ENCODE measurements at regions not wholly inside any gene's neighbourhood (a gene's known extent, or its start where the extent isn't known, plus 50 kb on each side); places are given as distances from the start of the nearest gene placed in this dataset.

DNA sequence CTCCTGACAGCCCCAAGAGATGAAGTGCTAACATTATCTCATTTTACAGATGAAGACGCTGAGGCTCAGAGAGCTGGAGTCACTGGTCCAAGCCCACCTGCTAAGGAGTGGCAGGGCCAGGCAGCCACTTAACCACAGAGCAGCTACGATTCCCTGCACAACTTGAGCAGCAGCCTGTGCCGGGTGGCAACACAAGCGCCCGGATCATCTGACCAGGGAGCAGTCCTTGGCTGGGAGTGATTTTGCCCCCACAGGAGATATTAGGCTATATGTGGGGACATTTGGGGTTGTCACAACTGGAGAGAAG, 93.2 kb upstream of the PTPN1 start:
- Histone ChIP-seq H3K4me1 (ENCODE audit: control insufficient read depth in 5 of 5, insufficient read depth in 5 of 5, low read length in 5 of 5) (peaks cover 7 to 19% (median 17%) of the 10 kb centered on the region in 5 donors), H3K36me3 (ENCODE audit: control insufficient read depth in 5 of 5, insufficient read depth in 5 of 5, low read length in 5 of 5) (no peaks in the 10 kb centered on the region), H3K9me3 (ENCODE audit: control insufficient read depth in 5 of 5, low read length in 5 of 5) (peaks cover 0 to 13% (median 9%) of the 10 kb centered on the region in 5 donors), H3K27ac (ENCODE audit: low read depth, low read length) (no peak overlapping the region), H3K4me3 (ENCODE audit: low read depth in 1 of 5, low read length in 5 of 5) (no peak overlapping the region), H3K27me3 (ENCODE audit: control insufficient read depth in 5 of 5, insufficient read depth in 4 of 5, low read length in 5 of 5) (no peaks in the 10 kb centered on the region), H3K9ac (ENCODE audit: low read length in 5 of 5) (no peak overlapping the region)

DNA sequence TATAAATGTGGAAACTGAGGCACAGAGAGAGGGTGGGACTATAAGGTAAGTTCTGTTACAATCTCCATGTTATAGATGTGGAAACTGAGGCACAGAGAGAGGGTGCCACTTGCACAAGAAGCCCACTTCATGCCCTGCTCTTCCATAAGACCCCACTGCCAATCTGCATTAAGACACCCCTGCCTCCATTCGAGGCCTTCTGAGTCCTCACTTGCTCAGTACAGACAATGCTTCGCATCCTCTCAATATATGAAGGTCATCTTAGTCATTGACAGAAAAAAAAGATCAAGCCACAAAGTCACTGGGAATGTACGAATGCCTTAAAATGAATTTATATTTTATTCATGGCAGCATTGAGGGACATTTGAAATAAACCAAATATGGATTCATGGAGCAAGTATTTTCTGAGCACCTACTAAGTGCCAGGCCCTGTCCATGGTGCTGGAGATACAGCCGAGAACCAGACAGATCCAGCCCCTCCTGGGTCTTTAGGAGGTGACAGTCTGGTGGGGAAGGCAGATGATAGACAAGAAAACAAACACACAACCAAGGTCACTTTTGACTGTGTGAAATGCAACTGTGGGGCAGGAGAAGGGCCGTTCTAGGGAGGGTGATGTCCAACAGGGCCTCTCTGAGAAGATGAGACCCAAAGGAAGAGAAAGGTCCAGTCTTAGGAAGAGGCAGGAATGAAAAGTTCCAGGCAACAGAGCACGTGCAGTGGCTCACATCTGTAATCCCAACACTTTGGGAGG, 92.5 kb upstream of the PTPN1 start:
- H3K36me3 ChIP-seq (ENCODE audit: control insufficient read depth in 5 of 5, insufficient read depth in 5 of 5, low read length in 5 of 5): no peaks in the 10 kb centered on the region
- H3K4me1 ChIP-seq (ENCODE audit: control insufficient read depth in 5 of 5, insufficient read depth in 5 of 5, low read length in 5 of 5): peaks cover 7 to 19% (median 17%) of the 10 kb centered on the region in 5 donors
- no peaks in the 10 kb centered on the region for H3K27me3 ChIP-seq (ENCODE audit: control insufficient read depth in 5 of 5, insufficient read depth in 4 of 5, low read length in 5 of 5)
- H3K27ac ChIP-seq (ENCODE audit: low read depth, low read length): no peak overlapping the region
- no peak overlapping the region for H3K4me3 ChIP-seq (ENCODE audit: low read depth in 1 of 5, low read length in 5 of 5)
- peaks cover 0 to 13% (median 10%) of the 10 kb centered on the region in 5 donors for H3K9me3 ChIP-seq (ENCODE audit: control insufficient read depth in 5 of 5, low read length in 5 of 5)
- H3K9ac ChIP-seq (ENCODE audit: low read length in 5 of 5): no peak overlapping the region

DNA sequence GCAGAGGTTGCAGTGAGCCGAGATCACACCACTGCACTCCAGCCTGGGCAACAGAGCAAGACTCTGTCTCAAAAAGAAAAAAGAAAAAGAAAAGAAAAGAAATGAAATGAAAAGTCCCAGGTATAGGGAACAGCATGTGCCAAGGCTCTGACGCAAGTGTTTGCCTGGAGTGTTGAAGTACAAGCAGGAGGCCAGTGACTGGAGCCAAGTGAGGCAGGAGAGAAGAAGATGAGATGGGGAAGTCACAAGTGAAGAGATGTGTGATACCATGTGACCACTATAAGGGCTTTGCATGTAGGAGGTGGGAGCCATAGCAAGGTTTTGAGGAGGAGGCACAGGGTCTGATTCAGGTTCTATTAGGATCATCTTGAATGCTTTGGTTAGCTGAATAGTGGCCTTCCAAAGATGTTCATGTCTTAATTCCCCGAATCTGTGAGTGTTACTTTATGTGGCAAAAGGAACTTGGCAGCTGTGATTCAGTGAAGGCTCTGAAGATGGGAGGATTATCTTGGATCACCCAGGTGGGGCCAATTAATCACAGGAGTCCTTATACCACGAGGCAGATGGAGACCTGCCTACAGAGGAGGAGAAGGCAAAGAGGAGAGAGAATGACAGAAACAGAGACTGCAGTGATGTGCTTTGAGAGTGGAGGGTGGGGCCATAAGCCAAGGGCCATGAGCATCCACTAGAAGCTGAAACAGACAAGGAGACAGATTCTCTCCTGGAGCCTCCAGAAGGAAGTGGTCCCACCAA, 91.1 kb upstream of the PTPN1 start:
- H3K27me3 ChIP-seq (ENCODE audit: control insufficient read depth in 5 of 5, insufficient read depth in 4 of 5, low read length in 5 of 5): no peaks in the 10 kb centered on the region
- H3K27ac ChIP-seq (ENCODE audit: low read depth, low read length): no peak overlapping the region
- no peaks in the 10 kb centered on the region for H3K36me3 ChIP-seq (ENCODE audit: control insufficient read depth in 5 of 5, insufficient read depth in 5 of 5, low read length in 5 of 5)
- peaks cover 0 to 7% (median 5%) of the 10 kb centered on the region in 5 donors for H3K9me3 ChIP-seq (ENCODE audit: control insufficient read depth in 5 of 5, low read length in 5 of 5)
- no peak overlapping the region for H3K4me3 ChIP-seq (ENCODE audit: low read depth in 1 of 5, low read length in 5 of 5)
- peaks cover 9 to 27% (median 24%) of the 10 kb centered on the region in 5 donors for H3K4me1 ChIP-seq (ENCODE audit: control insufficient read depth in 5 of 5, insufficient read depth in 5 of 5, low read length in 5 of 5)
- no peak overlapping the region for H3K9ac ChIP-seq (ENCODE audit: low read length in 5 of 5)

- Histone ChIP-seq H3K9me3 (ENCODE audit: control insufficient read depth in 5 of 5, low read length in 5 of 5) (peaks cover 0 to 6% (median 5%) of the 10 kb centered on the region in 5 donors), H3K4me1 (ENCODE audit: control insufficient read depth in 5 of 5, insufficient read depth in 5 of 5, low read length in 5 of 5) (peaks cover 7 to 21% (median 18%) of the 10 kb centered on the region in 5 donors), H3K36me3 (ENCODE audit: control insufficient read depth in 5 of 5, insufficient read depth in 5 of 5, low read length in 5 of 5) (no peaks in the 10 kb centered on the region), H3K27me3 (ENCODE audit: control insufficient read depth in 5 of 5, insufficient read depth in 4 of 5, low read length in 5 of 5) (no peaks in the 10 kb centered on the region), H3K27ac (ENCODE audit: low read depth, low read length) (no peak overlapping the region), H3K9ac (ENCODE audit: low read length in 5 of 5) (no peak overlapping the region), H3K4me3 (ENCODE audit: low read depth in 1 of 5, low read length in 5 of 5) (no peak overlapping the region)
These were observed 89.8 kb upstream of the PTPN1 start for GRCh38 chr20:50420380-50420779.

DNA sequence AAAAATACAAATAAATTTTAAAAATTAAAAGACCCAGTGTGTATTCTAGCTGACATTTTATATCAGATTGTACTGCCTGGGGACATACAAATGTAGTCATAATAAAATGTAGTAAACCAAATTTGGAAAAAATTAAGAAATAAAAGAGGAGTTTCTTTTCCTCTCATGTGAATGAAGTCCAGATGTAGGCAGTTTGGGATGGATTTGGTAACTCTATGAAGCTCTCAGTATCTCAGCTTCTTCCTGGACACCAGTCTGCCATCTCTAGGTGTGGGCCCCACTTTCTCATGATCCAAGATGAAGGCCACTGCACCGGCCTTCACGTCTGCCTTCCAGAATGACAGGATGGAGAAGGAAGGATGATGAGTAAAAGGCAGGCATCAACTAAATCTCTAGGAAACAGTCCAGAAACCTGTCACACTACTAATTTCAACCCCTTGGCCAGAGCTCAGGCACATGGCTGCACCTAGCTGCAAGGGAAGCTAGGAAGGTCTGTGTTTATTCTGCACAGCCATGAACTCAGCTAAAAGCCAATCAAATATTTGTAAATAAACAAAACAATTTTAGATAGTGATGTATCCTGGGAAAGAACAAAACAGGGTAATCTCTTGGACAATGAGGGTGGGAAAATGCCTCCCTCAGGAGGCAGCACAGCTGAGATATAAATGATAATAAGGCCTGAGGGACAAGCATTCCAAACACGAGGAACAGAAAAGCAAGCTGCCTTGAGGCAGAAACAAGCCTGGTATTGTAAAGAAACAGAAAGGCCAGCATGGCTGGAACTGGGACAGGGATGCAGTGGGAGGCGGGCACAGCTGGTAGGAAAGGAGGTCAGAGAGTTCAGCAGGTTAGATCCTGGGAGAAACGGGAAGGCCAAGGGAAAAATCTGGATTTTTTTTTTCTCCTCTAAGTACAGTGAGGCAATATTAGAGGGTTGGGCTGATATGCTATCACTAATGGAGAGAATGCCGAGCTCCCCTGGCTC, 88.5 kb upstream of the PTPN1 start:
- Histone ChIP-seq H3K9ac (ENCODE audit: low read length in 5 of 5) (no peak overlapping the region), H3K4me1 (ENCODE audit: control insufficient read depth in 5 of 5, insufficient read depth in 5 of 5, low read length in 5 of 5) (peaks cover 2 to 14% (median 10%) of the 10 kb centered on the region in 5 donors), H3K27ac (ENCODE audit: low read depth, low read length) (no peak overlapping the region), H3K36me3 (ENCODE audit: control insufficient read depth in 5 of 5, insufficient read depth in 5 of 5, low read length in 5 of 5) (no peaks in the 10 kb centered on the region), H3K27me3 (ENCODE audit: control insufficient read depth in 5 of 5, insufficient read depth in 4 of 5, low read length in 5 of 5) (no peaks in the 10 kb centered on the region), H3K4me3 (ENCODE audit: low read depth in 1 of 5, low read length in 5 of 5) (no peak overlapping the region), H3K9me3 (ENCODE audit: control insufficient read depth in 5 of 5, low read length in 5 of 5) (peaks cover 0 to 6% (median 5%) of the 10 kb centered on the region in 5 donors)

DNA sequence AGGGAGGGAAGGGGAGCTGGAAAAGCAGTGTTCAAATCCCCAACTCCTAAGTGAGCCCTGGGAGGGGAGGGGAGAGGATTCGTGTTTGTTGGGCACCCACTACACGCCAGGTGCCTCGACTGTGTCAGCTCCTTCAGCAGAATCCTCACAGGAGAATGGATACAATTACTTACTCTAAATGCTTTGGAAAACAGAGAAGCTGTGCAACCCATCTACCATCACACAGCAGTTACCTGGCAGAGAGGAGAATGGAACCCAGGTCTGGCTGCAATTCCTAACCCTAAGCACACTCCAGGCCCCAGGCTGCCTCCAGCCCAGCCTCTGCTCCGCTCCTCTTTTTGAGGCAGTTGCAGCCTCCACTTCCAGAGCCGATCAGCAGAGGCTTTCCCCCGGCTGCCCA, 86.4 kb upstream of the PTPN1 start:
- Histone ChIP-seq H3K9ac (ENCODE audit: low read length in 5 of 5) (no peak overlapping the region), H3K9me3 (ENCODE audit: control insufficient read depth in 5 of 5, low read length in 5 of 5) (peaks cover 0 to 6% (median 5%) of the 10 kb centered on the region in 5 donors), H3K4me1 (ENCODE audit: control insufficient read depth in 5 of 5, insufficient read depth in 5 of 5, low read length in 5 of 5) (peaks cover 7 to 27% (median 24%) of the 10 kb centered on the region in 5 donors), H3K27me3 (ENCODE audit: control insufficient read depth in 5 of 5, insufficient read depth in 4 of 5, low read length in 5 of 5) (no peaks in the 10 kb centered on the region), H3K36me3 (ENCODE audit: control insufficient read depth in 5 of 5, insufficient read depth in 5 of 5, low read length in 5 of 5) (no peaks in the 10 kb centered on the region), H3K27ac (ENCODE audit: low read depth, low read length) (no peak overlapping the region), H3K4me3 (ENCODE audit: low read depth in 1 of 5, low read length in 5 of 5) (no peak overlapping the region)

GRCh38 chr20:50425076-50425475, 85.1 kb upstream of the PTPN1 start:
- Histone ChIP-seq H3K4me3 (ENCODE audit: low read depth in 1 of 5, low read length in 5 of 5) (no peak overlapping the region), H3K9me3 (ENCODE audit: control insufficient read depth in 5 of 5, low read length in 5 of 5) (peaks cover 0 to 6% (median 5%) of the 10 kb centered on the region in 5 donors), H3K36me3 (ENCODE audit: control insufficient read depth in 5 of 5, insufficient read depth in 5 of 5, low read length in 5 of 5) (no peaks in the 10 kb centered on the region), H3K27me3 (ENCODE audit: control insufficient read depth in 5 of 5, insufficient read depth in 4 of 5, low read length in 5 of 5) (no peaks in the 10 kb centered on the region), H3K9ac (ENCODE audit: low read length in 5 of 5) (no peak overlapping the region), H3K27ac (ENCODE audit: low read depth, low read length) (no peak overlapping the region), H3K4me1 (ENCODE audit: control insufficient read depth in 5 of 5, insufficient read depth in 5 of 5, low read length in 5 of 5) (peaks cover 7 to 27% (median 24%) of the 10 kb centered on the region in 5 donors)

DNA sequence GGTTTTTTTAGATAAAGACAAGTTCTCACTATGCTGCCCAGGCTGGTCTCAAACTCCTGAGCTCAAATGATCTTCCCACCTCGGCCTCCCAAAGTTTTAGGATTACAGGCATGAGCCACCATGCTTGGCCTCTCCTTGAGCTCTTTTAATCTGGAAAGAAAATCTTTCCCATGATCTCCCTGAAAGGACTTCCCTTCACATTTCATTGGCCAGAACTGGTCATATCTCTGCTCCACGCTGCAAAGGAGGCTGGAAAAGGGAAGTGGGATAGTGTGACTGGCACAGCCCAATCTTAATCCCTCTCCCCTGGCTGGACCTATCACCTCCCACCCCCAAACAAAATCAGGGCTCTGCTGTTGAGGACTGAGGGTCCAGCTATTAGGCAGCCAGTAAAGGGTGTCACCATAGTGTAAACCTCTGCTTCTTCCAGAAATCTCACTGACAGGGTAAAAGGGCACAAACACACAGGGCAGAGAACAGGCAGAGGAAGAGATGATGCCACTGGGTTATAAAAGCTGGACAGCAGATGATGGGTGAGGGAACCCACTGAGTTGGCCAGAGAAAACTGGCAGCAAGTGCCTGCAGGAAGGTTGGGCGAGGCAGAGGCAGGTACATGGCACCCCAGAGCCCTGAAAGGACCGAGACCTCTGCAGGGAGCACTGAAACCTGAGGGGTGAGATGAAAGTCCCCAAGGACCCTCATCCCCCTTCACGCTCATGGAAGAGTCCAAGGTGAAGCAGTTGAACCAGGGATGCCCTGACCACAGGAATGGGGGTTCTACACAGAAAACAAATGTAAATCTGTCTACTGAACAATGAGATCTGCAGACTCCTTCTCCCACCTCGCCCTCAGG, 83.1 kb upstream of the PTPN1 start:
- Histone ChIP-seq H3K9ac (ENCODE audit: low read length in 5 of 5) (no peak overlapping the region), H3K27ac (ENCODE audit: low read depth, low read length) (no peak overlapping the region), H3K9me3 (ENCODE audit: control insufficient read depth in 5 of 5, low read length in 5 of 5) (no peaks in the 10 kb centered on the region), H3K27me3 (ENCODE audit: control insufficient read depth in 5 of 5, insufficient read depth in 4 of 5, low read length in 5 of 5) (no peaks in the 10 kb centered on the region), H3K36me3 (ENCODE audit: control insufficient read depth in 5 of 5, insufficient read depth in 5 of 5, low read length in 5 of 5) (no peaks in the 10 kb centered on the region), H3K4me1 (ENCODE audit: control insufficient read depth in 5 of 5, insufficient read depth in 5 of 5, low read length in 5 of 5) (peaks cover 7 to 27% (median 24%) of the 10 kb centered on the region in 5 donors), H3K4me3 (ENCODE audit: low read depth in 1 of 5, low read length in 5 of 5) (no peak overlapping the region)

DNA sequence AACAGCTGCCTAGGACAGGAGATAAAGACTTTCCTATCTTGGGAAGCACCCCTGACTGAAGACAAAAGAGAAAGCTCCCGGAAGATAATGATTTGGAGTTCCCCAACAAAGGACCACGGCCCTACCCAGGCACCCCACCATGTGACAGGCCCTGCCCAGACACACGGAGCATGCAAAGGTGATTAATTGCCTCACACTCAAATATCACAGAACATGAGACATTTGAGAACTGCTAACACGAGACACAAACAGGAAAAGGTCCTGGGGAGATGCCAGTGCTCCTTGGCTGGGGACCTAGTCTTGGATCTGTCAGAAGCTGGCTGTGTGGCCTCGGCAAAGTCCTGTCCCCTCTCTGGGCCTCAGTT, 82.5 kb upstream of the PTPN1 start:
- Histone ChIP-seq H3K9ac (ENCODE audit: low read length in 5 of 5) (no peak overlapping the region), H3K27ac (ENCODE audit: low read depth, low read length) (no peak overlapping the region)

More for the DNA sequence above, 82.5 kb upstream of the PTPN1 start:
- no peaks in the 10 kb centered on the region for H3K36me3 ChIP-seq (ENCODE audit: control insufficient read depth in 5 of 5, insufficient read depth in 5 of 5, low read length in 5 of 5)
- peaks cover 7 to 26% (median 24%) of the 10 kb centered on the region in 5 donors for H3K4me1 ChIP-seq (ENCODE audit: control insufficient read depth in 5 of 5, insufficient read depth in 5 of 5, low read length in 5 of 5)
- H3K9me3 ChIP-seq (ENCODE audit: control insufficient read depth in 5 of 5, low read length in 5 of 5): no peaks in the 10 kb centered on the region
- H3K27me3 ChIP-seq (ENCODE audit: control insufficient read depth in 5 of 5, insufficient read depth in 4 of 5, low read length in 5 of 5): no peaks in the 10 kb centered on the region
- no peak overlapping the region for H3K4me3 ChIP-seq (ENCODE audit: low read depth in 1 of 5, low read length in 5 of 5)
